H1 (cell line): ENCODE measurements at regions not wholly inside any gene's neighbourhood (a gene's known extent, or its start where the extent isn't known, plus 50 kb on each side); places are given as distances from the start of the nearest gene placed in this dataset.

ENCODE experiments used
- ATF2 ChIP-seq: IDR thresholded peaks from 2 replicates; pipeline ENCODE4 v1.6.1; 2012; ENCODE audit warnings: low read length, inconsistent platforms
- CBX8 ChIP-seq: fragments of 300-800, 300-1000 bp; sonication (generic); IDR thresholded peaks from 2 replicates; pipeline ENCODE4 v1.7.1; 2016; ENCODE audit warnings: low read depth, low read length, borderline replicate concordance
- CEBPB ChIP-seq: IDR thresholded peaks from 2 replicates; pipeline ENCODE4 v1.6.1; 2012; ENCODE audit warnings: low read depth, low read length
- CHD7 ChIP-seq: fragments of 300-600 bp; sonication (generic); IDR thresholded peaks from 2 replicates; pipeline ENCODE4 v1.7.1; 2012; ENCODE audit warnings: low read length, moderate library complexity, mild to moderate bottlenecking, inconsistent platforms; ENCODE audit not compliant: insufficient replicate concordance
- EGR1 ChIP-seq: IDR thresholded peaks from 2 replicates; pipeline ENCODE4 v1.6.1; 2011; ENCODE audit warnings: low read depth, low read length, borderline replicate concordance
- EP300 ChIP-seq, 2 experiments: IDR thresholded peaks; 1 replicate in 1 of 2; 2 replicates in 1 of 2; pipeline ENCODE4 v1.6.1; 2011 to 2012; ENCODE audit warnings: low read depth in 2 of 2, low read length in 2 of 2, mild to moderate bottlenecking in 2 of 2, borderline replicate concordance in 1 of 2, inconsistent platforms in 1 of 2, moderate library complexity in 1 of 2
- GABPA ChIP-seq: IDR thresholded peaks from 2 replicates; pipeline ENCODE4 v1.6.1; 2011; ENCODE audit warnings: mild to moderate bottlenecking, low read length, moderate library complexity, borderline replicate concordance; ENCODE audit not compliant: insufficient read depth
- SIRT6 ChIP-seq: IDR thresholded peaks from one replicate; pipeline ENCODE4 v1.7.1; 2012; ENCODE audit warnings: low read length, inconsistent platforms
- TCF12 ChIP-seq: IDR thresholded peaks from 2 replicates; pipeline ENCODE4 v1.6.1; 2011; ENCODE audit warnings: low read depth, mild to moderate bottlenecking, low read length
- YY1 ChIP-seq: IDR thresholded peaks from 2 replicates; pipeline ENCODE4 v1.6.1; 2011; ENCODE audit warnings: low read depth, mild to moderate bottlenecking, low read length

- TF ChIP-seq CHD7 (no peak), ATF2 (no peak), CEBPB (no peak), EP300 (IDR thresholded peaks at IDR 0.05; ENCODE audit: borderline replicate concordance in 1 of 2, low read depth in 2 of 2, low read length in 2 of 2) (no peak), TCF12 (no peak), SIRT6 (no peak), GABPA (no peak), YY1 (no peak), CBX8 (no peak), EGR1 (no peak)
Observed at GRCh38 chr13:85738696-85739320, 60.4 kb downstream of the SLITRK6 start (continued).
